Stimulated activated CD8-positive, alpha-beta memory T cell treated with anti-CD3 and anti-CD28 coated beads, Interleukin-2, amount 100 ng/mL, for 1 hour (primary cell): ENCODE measurements at regions not wholly inside any gene's neighbourhood (a gene's known extent, or its start where the extent isn't known, plus 50 kb on each side); places are given as distances from the start of the nearest gene placed in this dataset.
"Not testable (repeated sequence)": the region's sequence is repeated elsewhere in the genome, so short reads cannot be mapped to it uniquely, and the experiment has no call there.

Experiments
- DNase-seq, 2 donors: peaks; one replicate each; pipeline ENCODE4 v3.0.0-alpha.2; 2020; ENCODE audit warnings: low read depth in 2 of 2

- no peak for DNase-seq
Observed at GRCh38 chr21:14614287-14614686, 68.2 kb upstream of the SAMSN1 start.

GRCh38 chr21:14613486-14614224, 67.5 kb upstream of the SAMSN1 start:
- DNase-seq = no peak

- not testable (repeated sequence) for DNase-seq
Observed at GRCh38 chr21:14610119-14610518, 64.0 kb upstream of the SAMSN1 start.

- DNase-seq = no peak
Observed at GRCh38 chr21:14609274-14609673, 63.2 kb upstream of the SAMSN1 start.

GRCh38 chr21:14607262-14607661, 61.1 kb upstream of the SAMSN1 start:
- DNase-seq = no peak

GRCh38 chr21:14603202-14603601, 57.1 kb upstream of the SAMSN1 start:
- DNase-seq = no peak

- DNase-seq = no peak
Observed at GRCh38 chr21:14602382-14602958, 56.4 kb upstream of the SAMSN1 start.

- DNase-seq = no peak
Observed at GRCh38 chr21:14600569-14601297, 54.6 kb upstream of the SAMSN1 start.

- no peak for DNase-seq
Observed at GRCh38 chr21:14598065-14598464, 52.0 kb upstream of the SAMSN1 start.
